Epithelial cell of esophagus (primary cell): ENCODE measurements at regions not wholly inside any gene's neighbourhood (a gene's known extent, or its start where the extent isn't known, plus 50 kb on each side); places are given as distances from the start of the nearest gene placed in this dataset.

Experiments
- DNase-seq: peaks from one replicate; pipeline ENCODE4 v3.0.0; 2010; ENCODE audit warnings: low read depth
- H3K4me3 ChIP-seq: 2 replicates; pipeline ENCODE4 v1.5.1; 2011; ENCODE audit warnings: mild to moderate bottlenecking, low read length, control low read depth
- CTCF ChIP-seq: IDR thresholded peaks from 2 replicates; pipeline ENCODE4 v1.5.1; 2011; ENCODE audit warnings: low read depth, mild to moderate bottlenecking, low read length, control low read depth, inconsistent platforms; ENCODE audit not compliant: insufficient read depth; ENCODE audit errors: missing control alignments

- no peak for DNase-seq
- H3K4me3 ChIP-seq: no peak overlapping the region
- TF ChIP-seq CTCF: no peak
These were observed 288.3 kb upstream of the ZC3H12C start for GRCh38 chr11:109804911-109805310.

GRCh38 chr11:109806205-109806604, 287.0 kb upstream of the ZC3H12C start:
- no peak for DNase-seq
- TF ChIP-seq CTCF: no peak
- H3K4me3 ChIP-seq: no peak overlapping the region

- TF ChIP-seq CTCF: no peak
- peak; percentile 59 for DNase-seq
- H3K4me3 ChIP-seq: no peak overlapping the region
These were observed 284.6 kb upstream of the ZC3H12C start for GRCh38 chr11:109808569-109808968.

- TF ChIP-seq CTCF: no peak
- DNase-seq: no peak
- no peak overlapping the region for H3K4me3 ChIP-seq
These were observed 278.4 kb upstream of the ZC3H12C start for GRCh38 chr11:109814824-109815223.

DNA sequence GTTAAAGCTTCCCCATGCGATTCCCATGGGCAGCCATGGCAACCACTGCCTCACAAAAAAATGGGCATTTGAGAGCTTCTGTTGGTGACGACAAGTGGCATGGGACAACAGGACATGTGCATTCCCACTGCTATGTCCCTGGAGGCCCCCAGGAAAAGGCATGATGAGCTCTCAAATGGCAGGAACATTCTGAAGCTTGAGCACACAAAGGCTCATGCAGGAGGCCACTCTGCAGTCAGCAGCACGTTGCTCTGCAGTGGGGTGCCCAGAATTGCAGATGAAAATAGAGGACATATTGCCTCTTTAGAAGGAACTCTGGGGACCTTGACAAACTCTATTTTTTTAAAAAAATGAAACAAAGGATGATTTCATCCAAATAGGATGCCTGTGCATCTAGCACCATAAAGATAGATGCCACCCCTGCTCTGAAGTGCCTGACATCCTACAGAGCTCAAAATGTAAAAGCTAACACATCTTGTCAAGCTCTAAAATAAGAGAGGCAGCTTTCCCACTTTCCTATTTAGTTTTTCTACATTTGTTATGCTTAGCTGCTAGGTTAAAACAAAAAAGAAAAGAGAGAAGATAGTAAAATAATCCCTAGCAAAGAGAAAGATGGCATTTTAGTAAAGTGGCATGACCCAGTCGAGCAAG, 277.6 kb upstream of the ZC3H12C start:
- no peak for TF ChIP-seq CTCF
- no peak for DNase-seq
- no peak overlapping the region for H3K4me3 ChIP-seq

DNA sequence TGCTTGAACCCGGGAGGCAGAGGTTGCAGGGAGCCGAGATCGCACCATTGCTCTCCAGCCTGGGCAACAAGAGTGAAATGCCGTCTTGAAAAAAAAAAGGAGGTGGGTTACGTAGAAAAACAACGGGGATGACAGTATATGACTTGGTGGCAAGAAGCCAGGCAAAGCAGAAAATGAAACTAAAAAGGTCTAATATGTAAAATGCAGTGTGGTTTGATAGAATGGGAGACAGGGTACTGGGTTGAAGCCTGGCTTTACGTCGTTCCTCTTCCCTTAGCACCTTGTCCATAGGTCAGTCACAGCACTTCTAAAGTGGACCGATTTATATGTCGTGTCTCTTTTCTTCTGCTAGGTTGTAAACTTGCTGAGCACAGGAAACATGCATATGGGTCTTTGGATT, 274.9 kb upstream of the ZC3H12C start:
- TF ChIP-seq CTCF: no peak
- no peak for DNase-seq
- H3K4me3 ChIP-seq: no peak overlapping the region

- DNase-seq: peak; percentile 80
- H3K4me3 ChIP-seq: no peak overlapping the region
- no peak for TF ChIP-seq CTCF
These were observed 273.8 kb upstream of the ZC3H12C start for GRCh38 chr11:109819410-109819809.
